Ishikawa (cell line): ENCODE measurements at regions not wholly inside any gene's neighbourhood (a gene's known extent, or its start where the extent isn't known, plus 50 kb on each side); places are given as distances from the start of the nearest gene placed in this dataset.

ENCODE experiments used
- CEBPB ChIP-seq: IDR thresholded peaks from 2 replicates; pipeline ENCODE4 v1.6.1; 2012
- EP300 ChIP-seq: IDR thresholded peaks from 2 replicates; pipeline ENCODE4 v1.6.1; 2012; ENCODE audit warnings: borderline replicate concordance
- FOXM1 ChIP-seq: IDR thresholded peaks from 2 replicates; pipeline ENCODE4 v1.6.1; 2012; ENCODE audit warnings: low read depth, borderline replicate concordance
- MAX ChIP-seq: IDR thresholded peaks from 2 replicates; pipeline ENCODE4 v1.6.1; 2012
- RAD21 ChIP-seq: IDR thresholded peaks from 2 replicates; pipeline ENCODE4 v1.6.1; 2012; ENCODE audit warnings: low read depth
- TAF1 ChIP-seq: IDR thresholded peaks from 2 replicates; pipeline ENCODE4 v1.6.1; 2012; ENCODE audit warnings: low read depth, mild to moderate bottlenecking
- TCF12 ChIP-seq: IDR thresholded peaks from 2 replicates; pipeline ENCODE4 v1.6.1; 2012; ENCODE audit warnings: low read depth
- USF1 ChIP-seq: IDR thresholded peaks from 2 replicates; pipeline ENCODE4 v1.6.1; 2012

GRCh38 chr4:8704632-8705031 is 112.1 kb downstream of the CPZ start:
- TF ChIP-seq TCF12: no peak
- no peak for TF ChIP-seq CEBPB
- no peak for TF ChIP-seq MAX
- TF ChIP-seq RAD21: no peak
- TF ChIP-seq TAF1: no peak
- TF ChIP-seq EP300: no peak
- TF ChIP-seq USF1: no peak
- no peak for TF ChIP-seq FOXM1
